Keratinocyte (primary cell): ENCODE measurements at regions not wholly inside any gene's neighbourhood (a gene's known extent, or its start where the extent isn't known, plus 50 kb on each side); places are given as distances from the start of the nearest gene placed in this dataset.

Source experiments
- DNase-seq: peaks from one replicate; pipeline ENCODE4 v3.0.0-alpha.2; 2011; ENCODE audit warnings: low read depth, missing footprints, low spot score
- FAIRE-seq: peaks from 2 replicates; lab custom pipeline; 2011; peaks lifted over from hg19 to GRCh38; lab: Jason Lieb, UNC
- H2AFZ ChIP-seq: 2 replicates; pipeline ENCODE4 v1.6.0; 2012; ENCODE audit warnings: low read length, control low read depth, inconsistent platforms; ENCODE audit not compliant: control insufficient read depth
- H3K27ac ChIP-seq: 2 replicates; pipeline ENCODE4 v1.5.1; 2011; ENCODE audit warnings: low read length; ENCODE audit not compliant: control insufficient read depth, insufficient read depth
- H3K27me3 ChIP-seq: 3 replicates; pipeline ENCODE4 v1.6.0; 2011; ENCODE audit warnings: low read length; ENCODE audit not compliant: control insufficient read depth, insufficient read depth; ENCODE audit errors: extremely low read depth
- H3K36me3 ChIP-seq, 2 experiments: 2 replicates in 1 of 2; 3 replicates in 1 of 2; pipeline ENCODE4 v1.5.1; 2011; ENCODE audit warnings: low read length in 2 of 2, mild to moderate bottlenecking in 1 of 2; ENCODE audit not compliant: control insufficient read depth in 2 of 2, insufficient read depth in 2 of 2; ENCODE audit errors: extremely low read depth in 1 of 2
- H3K4me1 ChIP-seq: 3 replicates; pipeline ENCODE4 v1.5.1; 2011; ENCODE audit warnings: low read length; ENCODE audit not compliant: control insufficient read depth, insufficient read depth; ENCODE audit errors: extremely low read depth
- H3K4me2 ChIP-seq: 3 replicates; pipeline ENCODE4 v1.6.0; 2011; ENCODE audit warnings: low read depth, low read length; ENCODE audit not compliant: control insufficient read depth, insufficient read depth; ENCODE audit errors: extremely low read depth
- H3K4me3 ChIP-seq, 3 experiments: fragments of 200-600 bp in 1 of 3; sonication (generic) in 1 of 3; 2 replicates in 2 of 3; 3 replicates in 1 of 3; pipeline ENCODE4 v1.5.1; 2011 to 2016; ENCODE audit warnings: low read length in 3 of 3, mild to moderate bottlenecking in 3 of 3, control low read depth in 2 of 3, inconsistent platforms in 1 of 3, low read depth in 1 of 3, mixed read lengths in 1 of 3, mixed run types in 1 of 3, moderate library complexity in 1 of 3; ENCODE audit not compliant: control insufficient read depth in 2 of 3, insufficient read depth in 2 of 3; ENCODE audit errors: extremely low read depth in 1 of 3
- H3K79me2 ChIP-seq: 2 replicates; pipeline ENCODE4 v1.6.0; 2012; ENCODE audit warnings: low read length; ENCODE audit not compliant: control insufficient read depth, insufficient read depth
- H3K9ac ChIP-seq: 3 replicates; pipeline ENCODE4 v1.6.0; 2011; ENCODE audit warnings: low read length; ENCODE audit not compliant: control insufficient read depth, insufficient read depth; ENCODE audit errors: extremely low read depth
- H3K9me1 ChIP-seq: 3 replicates; pipeline ENCODE4 v1.6.0; 2011; ENCODE audit warnings: low read length; ENCODE audit not compliant: control insufficient read depth, insufficient read depth; ENCODE audit errors: extremely low read depth
- H3K9me3 ChIP-seq: 2 replicates; pipeline ENCODE4 v1.5.1; 2012; ENCODE audit warnings: low read depth, low read length; ENCODE audit not compliant: control insufficient read depth
- H4K20me1 ChIP-seq: 3 replicates; pipeline ENCODE4 v1.6.0; 2011; ENCODE audit warnings: low read length; ENCODE audit not compliant: control insufficient read depth, insufficient read depth; ENCODE audit errors: extremely low read depth
- CTCF ChIP-seq, 3 experiments: IDR thresholded peaks in 1 of 3; conservative IDR thresholded peaks in 1 of 3; optimal IDR thresholded peaks in 1 of 3; 2 replicates in 2 of 3; 3 replicates in 1 of 3; pipeline versions ENCODE3 to v1.5.1; 2011; ENCODE audit warnings: low read length in 3 of 3, mild to moderate bottlenecking in 3 of 3, moderate library complexity in 2 of 3, control low read depth in 1 of 3, inconsistent platforms in 1 of 3; ENCODE audit not compliant: insufficient read depth in 2 of 3; ENCODE audit errors: extremely low read depth in 1 of 3
- EZH2 ChIP-seq: IDR thresholded peaks from one replicate; pipeline ENCODE4 v1.6.1; 2012; ENCODE audit warnings: inconsistent platforms, mild to moderate bottlenecking, low read length, moderate library complexity
- dilution Hi-C: fragments of 300-500 bp; cut with MboI; formaldehyde crosslinking; loops from one replicate; pipeline ENCODE4 v1.7.0; 2020; ENCODE audit warnings: low sequenced_read_pairs; ENCODE audit not compliant: extremely low pct_ligation_motif_present

DNA sequence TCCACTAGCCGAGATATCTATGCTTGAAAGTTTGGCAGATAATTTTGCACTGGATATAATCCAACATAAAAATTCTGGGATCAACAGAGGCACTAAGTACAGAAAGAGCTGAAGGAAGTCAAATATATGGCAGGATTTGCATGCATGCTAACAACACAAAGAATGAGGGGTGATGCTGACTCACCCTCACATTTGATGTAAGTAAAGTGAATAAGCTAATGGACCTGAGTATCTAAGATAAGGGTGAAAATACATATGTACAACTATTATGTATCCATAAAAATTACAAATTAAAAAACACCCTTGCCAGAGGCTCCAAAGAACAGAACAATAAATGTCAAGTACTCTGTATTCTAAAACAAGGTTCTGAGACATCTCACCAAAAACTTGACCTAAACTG lies 63.8 kb upstream of the PRDX4 start:
- Histone ChIP-seq H3K9me1 (no peaks in the 10 kb centered on the region), H3K27ac (no peak overlapping the region), H3K79me2 (no peaks in the 10 kb centered on the region), H3K4me2 (no peak overlapping the region), H3K4me3 (no peak overlapping the region), H2AFZ (no peak overlapping the region), H3K9me3 (no peaks in the 10 kb centered on the region), H3K4me1 (no peaks in the 10 kb centered on the region), H3K9ac (no peak overlapping the region), H3K36me3 (no peaks in the 10 kb centered on the region), H3K27me3 (no peaks in the 10 kb centered on the region), H4K20me1 (no peaks in the 10 kb centered on the region)
- no peak for FAIRE-seq
- no peak for TF ChIP-seq CTCF (optimal IDR thresholded peaks at IDR 0.05 in 1 of 3, IDR thresholded peaks at IDR 0.05 in 1 of 3, conservative IDR thresholded peaks at IDR 0.05 in 1 of 3; ENCODE audit: extremely low read depth in 1 of 3, insufficient read depth in 2 of 3, low read length in 3 of 3)
- TF ChIP-seq EZH2: no peak
- DNase-seq: no peak
- dilution Hi-C loops: no loop called here

GRCh38 chrX:23610495-23610894 lies 56.8 kb upstream of the PRDX4 start:
- no peak for DNase-seq
- no peak for FAIRE-seq
- H3K36me3 ChIP-seq: no peaks in the 10 kb centered on the region
- H3K9me1 ChIP-seq: no peaks in the 10 kb centered on the region
- H2AFZ ChIP-seq: no peak overlapping the region
- no peak overlapping the region for H3K9ac ChIP-seq
- dilution Hi-C loops: no loop called here
- no peak for TF ChIP-seq EZH2
- TF ChIP-seq CTCF (optimal IDR thresholded peaks at IDR 0.05 in 1 of 3, IDR thresholded peaks at IDR 0.05 in 1 of 3, conservative IDR thresholded peaks at IDR 0.05 in 1 of 3; ENCODE audit: extremely low read depth in 1 of 3, insufficient read depth in 2 of 3, low read length in 3 of 3): no peak
- H3K27ac ChIP-seq: no peak overlapping the region
- no peaks in the 10 kb centered on the region for H3K9me3 ChIP-seq
- no peaks in the 10 kb centered on the region for H3K27me3 ChIP-seq
- no peaks in the 10 kb centered on the region for H3K4me1 ChIP-seq
- no peaks in the 10 kb centered on the region for H3K79me2 ChIP-seq
- H4K20me1 ChIP-seq: no peaks in the 10 kb centered on the region
- no peak overlapping the region for H3K4me2 ChIP-seq
- no peak overlapping the region for H3K4me3 ChIP-seq
